ENCODE measurements at regions not wholly inside any gene's neighbourhood (a gene's known extent, or its start where the extent isn't known, plus 50 kb on each side); places are given as distances from the start of the nearest gene placed in this dataset.
"Not testable (repeated sequence)": the region's sequence is repeated elsewhere in the genome, so short reads cannot be mapped to it uniquely, and the experiment has no call there.

DNA sequence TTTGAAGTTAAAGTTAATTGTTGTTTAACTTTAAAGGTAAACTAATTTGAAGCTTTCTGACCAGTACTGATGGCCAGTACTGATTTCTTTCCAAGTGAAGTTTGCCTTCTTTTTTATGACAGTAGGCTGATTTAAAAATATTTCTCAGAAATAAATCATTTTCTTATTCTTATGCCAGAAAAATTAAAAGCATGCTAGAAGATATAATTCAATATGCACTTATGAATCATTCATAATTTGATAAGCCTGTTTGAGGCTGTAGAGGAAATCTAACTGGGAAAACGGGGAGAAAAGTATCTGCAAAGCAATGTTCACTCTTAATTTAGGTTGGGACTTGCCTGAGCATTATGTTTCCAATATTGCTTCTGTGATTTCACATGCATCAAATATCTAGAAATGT lies 1112.0 kb upstream of the INTU start:
- Mint-ChIP-seq H3K27me3 (no peaks in the 10 kb centered on the region), H3K9me3 (no peaks in the 10 kb centered on the region), H3K4me1 (ENCODE audit: low read depth) (no peaks in the 10 kb centered on the region), H3K27ac (no peak overlapping the region), H3K36me3 (ENCODE audit: low read depth) (no peaks in the 10 kb centered on the region), H3K4me3 (no peak overlapping the region)
- TF ChIP-seq, protein P1, sequence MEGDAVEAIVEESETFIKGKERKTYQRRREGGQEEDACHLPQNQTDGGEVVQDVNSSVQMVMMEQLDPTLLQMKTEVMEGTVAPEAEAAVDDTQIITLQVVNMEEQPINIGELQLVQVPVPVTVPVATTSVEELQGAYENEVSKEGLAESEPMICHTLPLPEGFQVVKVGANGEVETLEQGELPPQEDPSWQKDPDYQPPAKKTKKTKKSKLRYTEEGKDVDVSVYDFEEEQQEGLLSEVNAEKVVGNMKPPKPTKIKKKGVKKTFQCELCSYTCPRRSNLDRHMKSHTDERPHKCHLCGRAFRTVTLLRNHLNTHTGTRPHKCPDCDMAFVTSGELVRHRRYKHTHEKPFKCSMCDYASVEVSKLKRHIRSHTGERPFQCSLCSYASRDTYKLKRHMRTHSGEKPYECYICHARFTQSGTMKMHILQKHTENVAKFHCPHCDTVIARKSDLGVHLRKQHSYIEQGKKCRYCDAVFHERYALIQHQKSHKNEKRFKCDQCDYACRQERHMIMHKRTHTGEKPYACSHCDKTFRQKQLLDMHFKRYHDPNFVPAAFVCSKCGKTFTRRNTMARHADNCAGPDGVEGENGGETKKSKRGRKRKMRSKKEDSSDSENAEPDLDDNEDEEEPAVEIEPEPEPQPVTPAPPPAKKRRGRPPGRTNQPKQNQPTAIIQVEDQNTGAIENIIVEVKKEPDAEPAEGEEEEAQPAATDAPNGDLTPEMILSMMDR (IDR thresholded peaks at IDR 0.05) = no peak
- POLR2A ChIA-PET = no interaction called here
- CTCF ChIA-PET = no interaction called here
- no peak for ATAC-seq
- intact Hi-C loops (cut with micrococcal nuclease) = no loop called here
- DNase-seq = no peak

DNA sequence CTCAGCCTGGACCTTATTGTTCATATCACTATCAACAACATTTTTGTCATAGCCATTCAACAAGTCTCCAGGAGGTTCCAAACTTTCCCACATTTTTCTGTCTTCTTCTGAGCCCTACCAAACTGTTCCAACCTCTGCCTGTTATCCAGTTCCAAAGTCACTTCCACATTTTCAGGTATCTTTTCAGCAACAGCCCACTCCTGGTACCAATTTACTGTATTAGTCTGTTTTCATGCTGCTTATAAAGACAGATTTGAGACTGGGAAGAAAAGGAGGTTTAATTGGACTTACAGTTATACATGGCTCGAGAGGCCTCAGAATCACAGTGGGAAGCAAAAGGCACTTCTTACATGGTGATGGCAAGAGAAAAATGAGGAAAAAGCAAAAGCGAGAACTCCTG lies 1107.4 kb upstream of the INTU start:
- DNase-seq; ATAC-seq; H3K27me3 Mint-ChIP-seq; H3K4me3 Mint-ChIP-seq; intact Hi-C loops (cut with micrococcal nuclease); POLR2A ChIA-PET; CTCF ChIA-PET; H3K4me1 Mint-ChIP-seq (ENCODE audit: low read depth); H3K36me3 Mint-ChIP-seq (ENCODE audit: low read depth); H3K27ac Mint-ChIP-seq; H3K9me3 Mint-ChIP-seq: not testable (repeated sequence)

DNA sequence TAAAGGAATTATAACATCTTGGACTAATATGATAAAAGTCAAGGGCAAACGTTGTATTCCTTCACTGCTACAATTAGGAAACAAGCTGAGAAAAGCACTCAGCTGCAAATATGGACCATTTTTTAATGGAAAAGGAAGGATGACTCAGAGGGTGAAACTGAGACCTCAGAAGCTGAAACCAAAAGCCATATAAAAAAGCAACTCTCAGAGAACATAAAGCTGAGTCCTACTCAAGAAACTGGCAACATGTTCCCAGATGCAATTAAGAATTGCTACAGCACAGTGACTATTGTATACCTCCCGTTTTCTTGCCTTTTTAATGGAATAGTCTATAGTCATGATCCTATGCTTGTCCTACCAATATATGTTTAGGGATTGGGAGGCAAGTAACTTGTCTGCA lies 1106.4 kb upstream of the INTU start:
- CTCF ChIA-PET = no interaction called here
- POLR2A ChIA-PET = no interaction called here
- TF ChIP-seq, protein P1 (IDR thresholded peaks at IDR 0.05) = no peak
- no peak for DNase-seq
- Mint-ChIP-seq H3K4me1 (ENCODE audit: low read depth) (no peaks in the 10 kb centered on the region), H3K36me3 (ENCODE audit: low read depth) (no peaks in the 10 kb centered on the region), H3K27me3 (no peaks in the 10 kb centered on the region), H3K27ac (no peak overlapping the region), H3K9me3 (peaks cover 3% of the 10 kb centered on the region), H3K4me3 (no peak overlapping the region)
- no peak for ATAC-seq
- intact Hi-C loops (cut with micrococcal nuclease) = no loop called here

DNA sequence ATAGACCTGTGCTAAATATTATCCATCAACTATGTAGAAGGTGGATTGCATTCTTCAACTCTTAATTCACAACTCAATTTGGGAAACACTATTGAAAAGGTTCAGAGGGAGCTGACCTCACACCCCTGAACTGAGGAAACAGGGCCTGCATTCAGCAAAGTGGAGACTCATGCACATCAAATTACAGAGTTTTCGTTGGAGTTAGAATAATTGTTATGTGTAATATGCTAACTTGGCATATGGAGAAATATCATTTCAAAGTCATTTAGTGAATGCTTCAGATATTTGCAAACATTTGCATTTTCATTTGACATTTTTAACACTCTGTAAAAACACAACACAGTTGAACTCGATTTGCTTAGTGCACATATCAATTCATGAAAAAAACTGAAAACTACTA lies 1102.8 kb upstream of the INTU start:
- H3K4me1 Mint-ChIP-seq (ENCODE audit: low read depth) = no peaks in the 10 kb centered on the region
- POLR2A ChIA-PET = no interaction called here
- no peak overlapping the region for H3K4me3 Mint-ChIP-seq
- H3K27me3 Mint-ChIP-seq = no peaks in the 10 kb centered on the region
- ATAC-seq (no peak), DNase-seq (no peak)
- intact Hi-C loops (cut with micrococcal nuclease) = no loop called here
- TF ChIP-seq, protein P1 (IDR thresholded peaks at IDR 0.05) = no peak
- no peaks in the 10 kb centered on the region for H3K36me3 Mint-ChIP-seq (ENCODE audit: low read depth)
- CTCF ChIA-PET = no interaction called here
- H3K9me3 Mint-ChIP-seq = peaks cover 3% of the 10 kb centered on the region
- no peak overlapping the region for H3K27ac Mint-ChIP-seq

DNA sequence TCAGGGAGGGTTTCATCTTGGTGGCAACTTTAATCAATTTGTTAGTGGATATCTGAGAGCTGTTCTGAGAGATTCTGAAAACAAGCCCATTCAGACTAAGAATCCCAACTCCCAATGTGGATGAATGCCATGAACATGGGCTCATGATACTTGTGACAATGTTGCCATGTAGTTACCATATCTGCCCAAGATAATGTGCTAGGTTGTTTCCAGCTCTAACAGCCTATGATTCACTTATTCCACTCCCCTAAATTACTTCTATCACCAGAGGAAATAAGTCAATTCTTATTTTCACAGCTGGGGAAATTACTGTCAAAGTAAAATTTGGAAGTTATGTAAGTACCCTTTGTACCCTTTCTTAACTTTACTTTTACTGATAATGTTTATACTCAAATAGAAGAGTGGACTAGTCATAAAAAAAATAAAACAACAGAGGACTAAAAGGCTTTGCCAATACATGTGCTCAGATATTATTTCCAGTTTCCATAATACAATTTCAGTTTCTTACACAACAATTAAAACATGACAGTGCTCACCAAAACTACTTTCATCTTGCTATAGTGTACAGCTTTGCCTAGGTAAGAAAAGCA lies 1101.7 kb upstream of the INTU start:
- no peaks in the 10 kb centered on the region for H3K4me1 Mint-ChIP-seq (ENCODE audit: low read depth)
- no peaks in the 10 kb centered on the region for H3K27me3 Mint-ChIP-seq
- H3K4me3 Mint-ChIP-seq = no peak overlapping the region
- no peak overlapping the region for H3K27ac Mint-ChIP-seq
- TF ChIP-seq, protein P1 (IDR thresholded peaks at IDR 0.05) = no peak
- no peak for ATAC-seq
- ChIA-PET CTCF (no interaction called here), POLR2A (no interaction called here)
- no peak for DNase-seq
- intact Hi-C loops (cut with micrococcal nuclease) = no loop called here
- H3K36me3 Mint-ChIP-seq (ENCODE audit: low read depth) = no peaks in the 10 kb centered on the region
- peaks cover 3% of the 10 kb centered on the region for H3K9me3 Mint-ChIP-seq

DNA sequence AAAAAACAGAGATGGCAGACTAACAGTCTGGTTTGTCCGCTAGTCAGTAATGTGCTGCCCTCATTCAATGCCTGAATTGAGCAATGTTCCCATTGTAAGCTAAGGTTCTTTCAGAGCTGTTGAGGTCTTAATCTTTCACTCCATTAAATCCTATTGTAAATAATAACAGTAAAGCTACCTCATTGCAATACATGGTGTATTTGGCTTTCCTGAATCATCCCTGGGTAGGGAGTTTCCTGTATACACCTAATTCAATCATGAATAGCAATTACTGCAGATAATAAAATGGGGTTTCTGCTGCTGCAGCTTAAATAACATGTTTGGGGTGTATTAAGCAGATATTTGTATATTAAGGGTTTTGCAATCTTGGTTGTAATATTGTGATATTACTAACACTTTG lies 1100.2 kb upstream of the INTU start:
- H3K4me1 Mint-ChIP-seq (ENCODE audit: low read depth) = no peaks in the 10 kb centered on the region
- ChIA-PET POLR2A (no interaction called here), CTCF (no interaction called here)
- no peaks in the 10 kb centered on the region for H3K9me3 Mint-ChIP-seq
- intact Hi-C loops (cut with micrococcal nuclease) = no loop called here
- TF ChIP-seq, protein P1 (IDR thresholded peaks at IDR 0.05) = no peak
- no peaks in the 10 kb centered on the region for H3K36me3 Mint-ChIP-seq (ENCODE audit: low read depth)
- no peak overlapping the region for H3K4me3 Mint-ChIP-seq
- no peaks in the 10 kb centered on the region for H3K27me3 Mint-ChIP-seq
- no peak overlapping the region for H3K27ac Mint-ChIP-seq
- DNase-seq (no peak), ATAC-seq (no peak)
